Muscle layer of colon (tissue), 2 donors: ENCODE measurements at regions not wholly inside any gene's neighbourhood (a gene's known extent, or its start where the extent isn't known, plus 50 kb on each side); places are given as distances from the start of the nearest gene placed in this dataset.
"Not testable (repeated sequence)": the region's sequence is repeated elsewhere in the genome, so short reads cannot be mapped to it uniquely, and the experiment has no call there.

Experiments
- H3K27ac ChIP-seq: one replicate; pipeline ENCODE4 v1.7.0; 2013; ENCODE audit warnings: low read depth, mild to moderate bottlenecking, low read length, moderate library complexity
- H3K27me3 ChIP-seq, 2 donors: one replicate each; pipeline ENCODE4 v1.7.0; 2013; ENCODE audit warnings: low read length in 2 of 2, mild to moderate bottlenecking in 2 of 2; ENCODE audit not compliant: insufficient read depth in 2 of 2, control insufficient read depth in 1 of 2
- H3K36me3 ChIP-seq: one replicate; pipeline ENCODE4 v1.7.0; 2013; ENCODE audit warnings: mild to moderate bottlenecking, low read length; ENCODE audit not compliant: insufficient read depth
- H3K4me1 ChIP-seq: one replicate; pipeline ENCODE4 v1.7.0; 2013; ENCODE audit warnings: mild to moderate bottlenecking, low read length; ENCODE audit not compliant: insufficient read depth
- H3K4me3 ChIP-seq, 2 donors: one replicate each; pipeline ENCODE4 v1.7.0; 2013; ENCODE audit warnings: low read length in 2 of 2, low read depth in 1 of 2, mild to moderate bottlenecking in 1 of 2, moderate library complexity in 1 of 2
- H3K9ac ChIP-seq: one replicate; pipeline ENCODE4 v1.7.0; 2013; ENCODE audit warnings: low read length
- H3K9me3 ChIP-seq: one replicate; pipeline ENCODE4 v1.7.0; 2013; ENCODE audit warnings: mild to moderate bottlenecking, low read length
- donor health status: abdominal sarcoma.
- donor health status: Adenocarcinoma of cecum.

- Histone ChIP-seq H3K9me3 (no peaks in the 10 kb centered on the region), H3K9ac (no peak overlapping the region), H3K27me3 (no peaks in the 10 kb centered on the region), H3K4me1 (peaks cover 11% of the 10 kb centered on the region), H3K4me3 (no peak overlapping the region), H3K36me3 (no peaks in the 10 kb centered on the region), H3K27ac (no peak overlapping the region)
These were observed 63.0 kb downstream of the HLX start for GRCh38 chr1:220942278-220942677.

- H3K27me3 ChIP-seq, H3K9me3 ChIP-seq, H3K36me3 ChIP-seq, H3K27ac ChIP-seq, H3K4me3 ChIP-seq, H3K9ac ChIP-seq: not testable (repeated sequence)
- H3K4me1 ChIP-seq, result peaks cover 11% of the 10 kb centered on the region
These were observed 63.7 kb downstream of the HLX start for GRCh38 chr1:220942914-220943313.

- Histone ChIP-seq H3K9me3 (no peaks in the 10 kb centered on the region), H3K27me3 (no peaks in the 10 kb centered on the region), H3K36me3 (no peaks in the 10 kb centered on the region), H3K4me1 (peaks cover 11% of the 10 kb centered on the region), H3K4me3 (no peak overlapping the region), H3K9ac (no peak overlapping the region), H3K27ac (no peak overlapping the region)
These were observed 64.2 kb downstream of the HLX start for GRCh38 chr1:220943319-220943996.

GRCh38 chr1:220950576-220950975 lies 71.3 kb downstream of the HLX start:
- H3K27ac ChIP-seq, result no peak overlapping the region
- H3K36me3 ChIP-seq, result no peaks in the 10 kb centered on the region
- no peaks in the 10 kb centered on the region for H3K27me3 ChIP-seq
- peaks cover 8% of the 10 kb centered on the region for H3K9me3 ChIP-seq
- no peak overlapping the region for H3K9ac ChIP-seq
- no peak overlapping the region for H3K4me3 ChIP-seq
- no peaks in the 10 kb centered on the region for H3K4me1 ChIP-seq

DNA sequence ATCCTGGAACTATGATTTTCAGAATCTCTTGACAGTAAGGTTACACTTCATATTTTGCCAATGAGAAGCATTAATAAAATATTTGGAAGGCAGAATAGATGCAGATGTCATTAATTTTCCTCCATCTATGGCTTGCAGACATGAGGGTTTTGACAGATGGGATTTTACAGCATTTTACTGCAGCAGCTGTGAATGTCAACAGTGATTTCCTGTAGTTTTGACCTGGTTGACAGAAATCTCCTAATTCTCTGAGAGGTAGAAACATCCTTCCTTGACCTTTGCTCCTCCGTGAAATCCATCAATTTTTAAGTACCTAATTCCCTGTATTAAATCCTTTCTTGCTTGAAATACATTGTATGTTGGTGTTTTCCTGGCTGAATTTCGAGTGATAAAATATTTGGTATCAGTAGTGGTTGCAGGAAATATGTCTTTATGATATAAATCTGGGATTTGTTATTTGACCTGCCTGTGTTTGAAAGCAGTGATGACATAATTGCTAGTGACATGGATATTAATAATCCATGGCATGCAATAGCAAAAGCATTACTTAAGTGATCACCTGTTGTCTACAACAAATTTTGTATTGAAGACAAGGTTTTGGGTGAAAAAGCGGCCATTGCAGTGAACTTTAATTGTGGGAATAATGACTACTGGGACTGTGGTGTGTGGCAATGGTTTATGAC lies 73.9 kb downstream of the HLX start:
- no peak overlapping the region for H3K9ac ChIP-seq
- H3K36me3 ChIP-seq, result no peaks in the 10 kb centered on the region
- no peak overlapping the region for H3K4me3 ChIP-seq
- peaks cover 8% of the 10 kb centered on the region for H3K9me3 ChIP-seq
- H3K27me3 ChIP-seq, result no peaks in the 10 kb centered on the region
- no peaks in the 10 kb centered on the region for H3K4me1 ChIP-seq
- H3K27ac ChIP-seq, result no peak overlapping the region

DNA sequence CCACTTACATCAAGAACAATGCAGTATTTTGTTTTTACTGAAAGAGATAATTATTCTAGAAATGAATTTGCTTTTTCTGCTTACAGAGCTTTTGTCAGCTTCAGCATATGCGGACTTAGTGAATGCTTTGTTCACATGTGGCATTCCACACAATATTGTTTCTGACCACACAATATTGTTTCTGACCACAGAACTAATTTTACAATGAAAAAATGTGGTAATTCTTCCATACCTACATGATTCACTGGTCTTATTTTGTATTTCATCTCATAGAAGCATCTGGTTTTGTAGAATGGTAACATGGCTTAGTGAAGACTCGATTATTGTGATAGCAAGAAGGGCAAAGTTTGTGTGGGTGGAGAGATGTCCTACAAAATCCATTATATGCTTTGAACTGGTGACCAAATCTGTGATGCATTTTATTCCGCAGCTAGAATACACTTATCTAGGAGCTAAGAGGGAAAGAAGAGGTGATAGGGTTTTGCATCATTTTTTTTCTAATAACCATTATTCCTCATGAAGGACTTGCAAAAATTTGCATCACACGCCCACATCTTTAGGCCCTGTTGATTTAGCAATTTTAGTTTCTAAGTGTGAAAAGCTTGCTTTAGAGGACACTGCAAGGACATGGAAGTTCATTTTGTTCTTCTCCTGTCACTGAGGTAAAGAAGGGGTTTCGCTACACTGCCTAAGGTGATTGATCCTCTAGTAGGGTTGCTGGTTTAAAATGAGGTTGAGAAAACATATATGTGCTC lies 75.3 kb downstream of the HLX start:
- Histone ChIP-seq H3K36me3 (no peaks in the 10 kb centered on the region), H3K27ac (no peak overlapping the region), H3K9me3 (peaks cover 8% of the 10 kb centered on the region), H3K27me3 (no peaks in the 10 kb centered on the region), H3K4me1 (no peaks in the 10 kb centered on the region), H3K9ac (no peak overlapping the region), H3K4me3 (no peak overlapping the region)

- H3K27me3 ChIP-seq, result no peaks in the 10 kb centered on the region
- no peak overlapping the region for H3K9ac ChIP-seq
- no peak overlapping the region for H3K4me3 ChIP-seq
- H3K36me3 ChIP-seq, result no peaks in the 10 kb centered on the region
- no peaks in the 10 kb centered on the region for H3K4me1 ChIP-seq
- H3K9me3 ChIP-seq, result peaks cover 5% of the 10 kb centered on the region
- no peak overlapping the region for H3K27ac ChIP-seq
These were observed 75.9 kb downstream of the HLX start for GRCh38 chr1:220955116-220955515.

DNA sequence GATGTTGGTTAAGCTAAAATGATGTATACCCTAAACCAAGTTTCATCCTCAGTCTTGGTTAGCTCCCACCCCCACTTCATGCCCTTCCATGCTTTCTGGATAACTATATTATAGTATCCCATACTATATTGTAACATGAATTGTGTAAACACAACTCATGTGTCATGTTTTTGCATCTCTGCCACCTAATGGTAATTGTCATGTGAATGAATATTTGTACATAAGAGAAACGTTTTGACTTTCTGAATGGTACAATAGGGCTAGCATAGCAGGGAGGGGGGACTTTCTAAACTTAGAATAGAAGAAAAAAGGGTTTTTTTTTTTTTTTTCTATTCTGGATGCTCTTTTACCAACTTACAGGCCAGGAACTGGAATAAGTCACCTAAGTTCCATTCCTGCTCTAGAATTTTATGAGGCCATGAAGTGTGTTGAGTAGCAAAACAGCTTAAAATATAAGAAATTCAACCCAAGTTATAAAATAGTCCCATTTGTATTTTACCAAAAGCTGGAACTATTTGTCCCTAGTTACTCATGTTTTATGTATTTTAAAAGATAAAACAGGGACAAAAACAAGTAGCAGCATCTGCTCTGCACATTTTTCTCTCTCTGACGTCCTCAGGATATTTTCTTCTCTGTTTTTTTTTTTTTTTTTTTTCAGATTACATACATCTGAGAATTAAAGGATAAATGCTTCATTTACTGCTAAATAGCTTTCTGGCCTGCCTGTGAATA lies 77.4 kb downstream of the HLX start:
- Histone ChIP-seq H3K27ac (no peak overlapping the region), H3K9me3 (no peaks in the 10 kb centered on the region), H3K4me1 (no peaks in the 10 kb centered on the region), H3K4me3 (no peak overlapping the region), H3K27me3 (no peaks in the 10 kb centered on the region), H3K36me3 (no peaks in the 10 kb centered on the region), H3K9ac (no peak overlapping the region)

DNA sequence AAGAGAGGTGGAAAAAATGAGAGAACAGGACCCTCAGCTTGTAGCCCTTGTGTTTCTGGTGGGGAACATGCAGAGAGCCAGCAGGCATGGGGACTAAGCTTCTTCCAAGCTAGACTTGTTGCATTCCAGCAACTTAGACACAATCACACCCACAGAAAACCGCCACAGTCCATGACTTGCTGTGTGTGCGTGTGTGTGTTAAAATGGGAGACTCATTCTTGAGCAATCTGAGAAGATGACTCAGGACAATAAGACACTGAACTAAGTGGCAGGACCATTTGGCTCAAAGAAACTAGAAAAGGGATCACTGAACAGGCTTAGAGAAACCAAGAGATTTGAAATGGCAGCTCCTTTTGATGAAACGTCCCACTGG lies 78.0 kb downstream of the HLX start:
- Histone ChIP-seq H3K27ac (no peak overlapping the region), H3K4me3 (no peak overlapping the region), H3K27me3 (no peaks in the 10 kb centered on the region)

GRCh38 chr1:220958234-220958633 lies 79.0 kb downstream of the HLX start:
- Histone ChIP-seq H3K27me3 (no peaks in the 10 kb centered on the region), H3K4me3 (no peak overlapping the region), H3K27ac (no peak overlapping the region), H3K9ac (no peak overlapping the region), H3K36me3 (no peaks in the 10 kb centered on the region), H3K4me1 (no peaks in the 10 kb centered on the region), H3K9me3 (no peaks in the 10 kb centered on the region)

More for the DNA sequence above, 78.0 kb downstream of the HLX start:
- H3K4me1 ChIP-seq, result no peaks in the 10 kb centered on the region
- H3K36me3 ChIP-seq, result no peaks in the 10 kb centered on the region
- H3K9ac ChIP-seq, result no peak overlapping the region
- H3K9me3 ChIP-seq, result no peaks in the 10 kb centered on the region

DNA sequence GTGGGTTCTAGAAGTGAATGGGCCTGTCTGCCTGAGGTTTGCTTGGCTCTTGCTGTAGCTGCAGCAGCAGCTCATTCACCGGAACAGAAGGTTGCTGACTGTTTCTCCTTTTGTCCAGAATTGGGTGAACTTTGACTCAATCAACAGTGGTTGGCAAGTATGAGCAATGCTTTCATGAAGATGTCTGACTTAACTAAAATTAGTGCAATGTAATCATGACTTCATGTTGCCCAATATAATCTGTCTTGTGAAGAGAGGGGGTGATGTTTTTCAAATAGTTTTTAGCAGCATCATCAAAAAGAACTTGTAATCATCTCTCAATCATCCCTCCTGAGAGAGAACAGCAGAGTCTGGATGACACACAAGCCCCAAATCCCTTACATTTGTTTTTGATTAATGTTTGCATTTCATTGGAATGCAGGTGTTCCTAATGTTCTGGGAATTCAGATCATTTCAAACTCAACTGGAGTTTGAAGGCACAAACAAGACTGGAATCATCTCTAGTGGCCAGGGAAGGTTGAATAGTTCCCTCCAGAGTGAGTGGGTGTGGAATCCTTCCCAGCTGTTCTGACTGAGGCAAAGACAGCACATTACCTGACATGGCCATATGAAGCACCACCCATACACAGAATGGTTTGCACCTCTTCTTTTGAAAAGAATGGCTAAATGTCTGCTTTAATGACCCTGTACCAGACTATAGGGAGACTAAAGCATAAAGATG lies 82.9 kb downstream of the HLX start:
- no peak overlapping the region for H3K27ac ChIP-seq
- no peaks in the 10 kb centered on the region for H3K27me3 ChIP-seq
- H3K4me1 ChIP-seq, result no peaks in the 10 kb centered on the region
- H3K9me3 ChIP-seq, result no peaks in the 10 kb centered on the region
- H3K4me3 ChIP-seq, result no peak overlapping the region
- no peak overlapping the region for H3K9ac ChIP-seq
- H3K36me3 ChIP-seq, result no peaks in the 10 kb centered on the region
